Left ventricle myocardium inferior (tissue), 1 donor: ENCODE measurements at regions not wholly inside any gene's neighbourhood (a gene's known extent, or its start where the extent isn't known, plus 50 kb on each side); places are given as distances from the start of the nearest gene placed in this dataset.
A peak's percentile ranks its signal among the peaks of the same experiment; 100 is the strongest.

ENCODE experiments used
- DNase-seq: peaks from one replicate; pipeline ENCODE4 v3.0.0-alpha.2; 2020
- H3K27ac ChIP-seq: fragments of 200-600 bp; replicated peaks from 2 replicates; pipeline ENCODE4 v1.8.0; 2021
- H3K27me3 ChIP-seq: fragments of 200-600 bp; 2 replicates; pipeline ENCODE4 v1.8.0; 2021; ENCODE audit warnings: low read depth
- H3K36me3 ChIP-seq: fragments of 200-600 bp; 2 replicates; pipeline ENCODE4 v1.8.0; 2021
- H3K4me1 ChIP-seq: fragments of 200-600 bp; 2 replicates; pipeline ENCODE4 v1.8.0; 2021
- H3K4me3 ChIP-seq: fragments of 200-600 bp; 2 replicates; pipeline ENCODE4 v1.8.0; 2021; ENCODE audit warnings: mild to moderate bottlenecking, moderate library complexity
- H3K9me3 ChIP-seq: fragments of 200-600 bp; replicated peaks from 2 replicates; pipeline ENCODE4 v1.8.0; 2021
- intact Hi-C: fragments of 100-400 bp; cut with micrococcal nuclease; formaldehyde crosslinking; loops from one replicate; pipeline ENCODE4 v1.11.0; 2022
- TF ChIP-seq, protein P1 (sequence below): fragments of 200-600 bp; IDR thresholded peaks from 2 replicates; pipeline ENCODE4 v1.8.0; 2021; ENCODE audit warnings: antibody characterized with exemption, mild to moderate bottlenecking, borderline replicate concordance
- donor health status: DM: no; HTN: yes; CAD: no; lungs with severe emphysema.

DNA sequence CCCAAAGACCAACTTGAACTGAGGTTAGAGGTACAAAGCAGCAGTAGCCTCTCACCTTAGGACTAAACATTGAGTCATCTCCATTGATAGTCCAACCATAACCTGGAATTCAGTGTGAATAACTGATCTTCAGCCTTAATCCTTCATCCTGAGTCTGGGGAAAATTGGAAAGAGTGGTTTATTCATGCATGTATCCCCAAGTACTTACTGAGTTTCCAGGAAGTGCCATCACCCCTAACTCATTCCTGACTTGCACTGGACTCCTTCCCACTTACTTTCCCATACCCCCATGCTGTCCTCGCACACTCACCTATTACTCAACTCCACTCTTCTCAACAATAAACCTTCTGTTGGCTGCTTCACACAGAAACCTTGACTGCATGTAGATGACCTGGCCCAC lies 161.4 kb upstream of the ZNF462 start:
- TF ChIP-seq, protein P1, sequence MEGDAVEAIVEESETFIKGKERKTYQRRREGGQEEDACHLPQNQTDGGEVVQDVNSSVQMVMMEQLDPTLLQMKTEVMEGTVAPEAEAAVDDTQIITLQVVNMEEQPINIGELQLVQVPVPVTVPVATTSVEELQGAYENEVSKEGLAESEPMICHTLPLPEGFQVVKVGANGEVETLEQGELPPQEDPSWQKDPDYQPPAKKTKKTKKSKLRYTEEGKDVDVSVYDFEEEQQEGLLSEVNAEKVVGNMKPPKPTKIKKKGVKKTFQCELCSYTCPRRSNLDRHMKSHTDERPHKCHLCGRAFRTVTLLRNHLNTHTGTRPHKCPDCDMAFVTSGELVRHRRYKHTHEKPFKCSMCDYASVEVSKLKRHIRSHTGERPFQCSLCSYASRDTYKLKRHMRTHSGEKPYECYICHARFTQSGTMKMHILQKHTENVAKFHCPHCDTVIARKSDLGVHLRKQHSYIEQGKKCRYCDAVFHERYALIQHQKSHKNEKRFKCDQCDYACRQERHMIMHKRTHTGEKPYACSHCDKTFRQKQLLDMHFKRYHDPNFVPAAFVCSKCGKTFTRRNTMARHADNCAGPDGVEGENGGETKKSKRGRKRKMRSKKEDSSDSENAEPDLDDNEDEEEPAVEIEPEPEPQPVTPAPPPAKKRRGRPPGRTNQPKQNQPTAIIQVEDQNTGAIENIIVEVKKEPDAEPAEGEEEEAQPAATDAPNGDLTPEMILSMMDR, result no peak
- H3K4me1 ChIP-seq, result peaks cover 19% of the 10 kb centered on the region
- H3K9me3 ChIP-seq, result no peaks in the 10 kb centered on the region
- DNase-seq, result no peak
- H3K36me3 ChIP-seq, result no peaks in the 10 kb centered on the region
- H3K27ac ChIP-seq, result no peak overlapping the region
- H3K27me3 ChIP-seq, result no peaks in the 10 kb centered on the region
- intact Hi-C loops, result no loop called here
- no peak overlapping the region for H3K4me3 ChIP-seq

DNA sequence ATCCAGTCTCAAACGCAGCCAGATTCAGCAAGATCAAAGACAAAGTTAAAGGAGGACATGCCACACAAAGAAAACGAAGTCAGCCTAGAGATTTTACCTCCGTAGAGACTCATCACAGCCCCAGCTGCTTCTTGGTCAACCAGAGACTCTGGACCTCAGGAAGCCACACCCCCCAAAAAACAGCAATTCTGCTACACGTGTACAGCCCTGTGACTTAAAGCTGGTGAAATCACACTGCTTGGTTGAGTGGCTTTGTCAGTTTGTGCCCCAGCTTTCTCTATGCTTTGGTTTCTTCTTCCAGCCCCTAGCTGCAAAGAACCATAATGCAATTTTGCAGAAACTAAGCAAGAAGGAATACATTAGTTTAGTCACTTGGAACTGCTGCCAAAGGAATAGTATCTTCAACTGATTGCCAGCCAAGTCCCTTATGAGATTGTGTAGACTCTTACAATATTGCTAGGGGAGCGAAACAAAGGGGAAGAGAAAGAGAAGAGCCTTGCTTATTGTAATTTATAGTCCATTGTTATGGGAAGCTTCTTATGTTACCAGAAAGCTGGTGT lies 158.8 kb upstream of the ZNF462 start:
- H3K27ac ChIP-seq, result no peak overlapping the region
- H3K36me3 ChIP-seq, result no peaks in the 10 kb centered on the region
- H3K9me3 ChIP-seq, result no peaks in the 10 kb centered on the region
- H3K27me3 ChIP-seq, result no peaks in the 10 kb centered on the region
- no peak for DNase-seq
- TF ChIP-seq, protein P1, result no peak
- intact Hi-C loops, result no loop called here
- H3K4me3 ChIP-seq, result no peak overlapping the region
- H3K4me1 ChIP-seq, result peaks cover 21% of the 10 kb centered on the region

DNA sequence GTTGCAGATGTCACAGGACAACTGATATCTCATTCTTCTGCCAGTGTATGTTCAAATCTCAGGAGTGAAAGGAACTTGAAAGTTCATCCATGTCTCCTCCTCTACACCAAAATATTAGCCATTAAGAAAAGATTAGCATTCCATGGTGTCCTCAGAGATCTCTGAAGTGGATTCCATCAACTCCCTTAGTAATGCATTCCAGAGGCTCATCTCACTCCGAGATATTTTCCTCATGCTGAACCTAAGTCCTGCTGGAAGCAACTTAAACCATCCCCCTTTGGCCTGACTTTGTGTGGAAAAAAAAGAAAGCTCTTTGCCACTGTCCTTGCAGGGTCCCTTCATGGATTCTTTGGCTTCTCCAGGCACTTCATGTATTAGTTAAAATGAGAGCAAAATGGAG lies 155.7 kb upstream of the ZNF462 start:
- Histone ChIP-seq H3K36me3 (no peaks in the 10 kb centered on the region), H3K9me3 (no peaks in the 10 kb centered on the region), H3K4me3 (no peak overlapping the region), H3K4me1 (peaks cover 21% of the 10 kb centered on the region), H3K27me3 (no peaks in the 10 kb centered on the region), H3K27ac (peak overlapping the region; percentile 69)
- DNase-seq, result no peak
- TF ChIP-seq, protein P1, result no peak
- intact Hi-C loops, result no loop called here

DNA sequence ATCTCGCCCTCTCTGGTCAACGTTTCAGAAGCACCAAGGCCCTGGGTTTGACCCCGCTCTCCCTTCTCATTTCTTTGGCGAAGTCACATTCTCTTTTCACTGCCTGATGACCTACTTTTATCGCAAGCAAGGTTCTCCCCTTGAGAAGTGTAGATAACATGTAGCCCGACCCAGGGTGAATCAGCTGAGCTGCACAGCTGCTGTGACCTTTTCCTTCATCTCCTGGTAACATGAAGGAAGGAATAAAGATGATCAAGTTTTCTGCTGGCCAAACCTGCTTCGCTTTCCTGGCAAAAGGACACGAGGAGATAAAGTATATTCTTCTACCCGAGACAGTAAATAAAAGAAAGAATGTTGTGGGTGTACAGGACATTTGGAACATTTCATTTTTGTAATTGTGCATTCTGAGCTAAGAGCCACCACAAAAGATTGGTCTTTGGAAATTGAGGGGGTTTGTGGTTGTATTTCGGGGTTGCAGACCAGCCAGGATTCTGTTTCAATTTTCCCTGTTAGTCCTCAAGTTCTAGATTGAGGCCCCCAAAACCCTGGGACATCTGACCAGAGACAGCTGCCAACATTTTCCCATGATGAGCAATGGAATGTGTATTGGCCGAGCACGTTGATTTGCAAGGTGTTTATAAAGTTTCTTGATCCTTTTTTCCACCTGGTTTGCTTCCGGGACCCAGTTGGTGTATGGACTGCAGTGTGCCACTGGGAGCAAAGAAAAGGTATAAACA lies 155.1 kb upstream of the ZNF462 start:
- H3K27me3 ChIP-seq, result no peaks in the 10 kb centered on the region
- intact Hi-C loops, result no loop called here
- no peaks in the 10 kb centered on the region for H3K36me3 ChIP-seq
- peaks cover 21% of the 10 kb centered on the region for H3K4me1 ChIP-seq
- peak; percentile 15 for DNase-seq
- TF ChIP-seq, protein P1, result no peak
- peak overlapping the region; percentile 5 for H3K4me3 ChIP-seq
- H3K27ac ChIP-seq, result peak overlapping the region; percentile 69
- no peaks in the 10 kb centered on the region for H3K9me3 ChIP-seq

DNA sequence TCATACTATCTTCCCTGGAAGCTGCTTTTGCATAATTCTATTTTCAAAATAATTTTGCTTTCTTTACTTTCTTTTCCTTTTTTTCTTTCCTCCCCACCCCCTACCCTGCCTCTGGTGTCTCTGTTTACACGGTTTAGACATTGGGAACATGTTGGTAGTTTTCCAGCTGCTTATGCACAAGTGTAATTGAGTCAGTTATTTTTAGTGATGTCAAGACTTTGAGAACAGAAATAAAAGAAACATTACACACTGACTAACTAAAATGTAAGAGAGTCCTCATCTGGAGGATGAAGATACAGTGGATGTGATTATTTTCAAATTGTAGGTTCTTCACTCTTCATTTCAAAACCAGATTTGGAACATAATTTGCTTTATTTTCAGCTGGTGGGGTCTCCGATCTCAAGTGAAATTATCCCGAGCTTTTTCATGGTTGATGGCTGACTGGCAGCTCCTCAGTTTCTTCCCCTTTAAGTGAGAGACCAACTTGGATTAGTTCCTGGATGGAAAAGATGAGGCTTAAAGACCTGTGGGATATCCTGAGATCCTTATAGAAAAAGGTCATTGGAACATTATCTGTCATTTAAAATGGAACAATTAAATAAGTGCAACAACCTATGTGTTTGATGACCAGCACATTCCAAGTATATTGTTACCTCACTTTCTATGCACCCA lies 154.4 kb upstream of the ZNF462 start:
- DNase-seq, result no peak
- Histone ChIP-seq H3K4me1 (peaks cover 21% of the 10 kb centered on the region), H3K27me3 (no peaks in the 10 kb centered on the region), H3K4me3 (peak overlapping the region; percentile 5), H3K27ac (peak overlapping the region; percentile 69), H3K9me3 (no peaks in the 10 kb centered on the region), H3K36me3 (no peaks in the 10 kb centered on the region)
- intact Hi-C loops, result no loop called here
- TF ChIP-seq, protein P1, result no peak
